NT2/D1 (cell line): ENCODE measurements at regions not wholly inside any gene's neighbourhood (a gene's known extent, or its start where the extent isn't known, plus 50 kb on each side); places are given as distances from the start of the nearest gene placed in this dataset.
A peak's percentile ranks its signal among the peaks of the same experiment; 100 is the strongest.

Experiments used
- DNase-seq: peaks from one replicate; pipeline ENCODE4 v3.0.0-alpha.2; 2011; ENCODE audit warnings: low read depth, low spot score
- H3K27me3 ChIP-seq: 2 replicates; pipeline ENCODE4 v1.6.0; 2011; ENCODE audit warnings: mild to moderate bottlenecking; ENCODE audit not compliant: insufficient read length, insufficient read depth
- H3K36me3 ChIP-seq: 2 replicates; pipeline ENCODE4 v1.6.1; 2011; ENCODE audit warnings: mild to moderate bottlenecking, low read length, mixed read lengths; ENCODE audit not compliant: insufficient read depth, insufficient read length
- H3K4me1 ChIP-seq: 2 replicates; pipeline ENCODE4 v1.5.1; 2011; ENCODE audit not compliant: insufficient read depth, insufficient read length
- H3K4me3 ChIP-seq: 2 replicates; pipeline ENCODE4 v1.5.1; 2011; ENCODE audit warnings: low read depth; ENCODE audit not compliant: insufficient read length
- H3K9ac ChIP-seq: 2 replicates; pipeline ENCODE4 v1.6.0; 2011; ENCODE audit warnings: low read depth; ENCODE audit not compliant: insufficient read length
- H3K9me3 ChIP-seq: 2 replicates; pipeline ENCODE4 v1.5.1; 2011; ENCODE audit warnings: mild to moderate bottlenecking, low read length; ENCODE audit not compliant: insufficient read depth
- SUZ12 ChIP-seq: IDR thresholded peaks from 2 replicates; pipeline ENCODE4 v1.6.1; 2011; ENCODE audit not compliant: insufficient read length, insufficient read depth; ENCODE audit errors: extremely low read depth
- YY1 ChIP-seq: IDR thresholded peaks from 2 replicates; pipeline ENCODE4 v1.6.1; 2011; ENCODE audit not compliant: insufficient read length, insufficient read depth
- ZNF274 ChIP-seq: IDR thresholded peaks from 2 replicates; pipeline ENCODE4 v1.6.1; 2011; ENCODE audit warnings: mild to moderate bottlenecking, low read depth, low read length

GRCh38 chr2:15737314-15738224 is 145.9 kb downstream of the DDX1 start:
- Histone ChIP-seq H3K4me1 (no peaks in the 10 kb centered on the region), H3K27me3 (no peaks in the 10 kb centered on the region), H3K9ac (no peak overlapping the region), H3K9me3 (peaks cover 11% of the 10 kb centered on the region), H3K36me3 (no peaks in the 10 kb centered on the region), H3K4me3 (no peak overlapping the region)
- TF ChIP-seq ZNF274 = no peak
- no peak for TF ChIP-seq SUZ12
- no peak for TF ChIP-seq YY1
- DNase-seq = no peak

GRCh38 chr2:15738225-15738546 is 146.5 kb downstream of the DDX1 start:
- DNase-seq = no peak
- TF ChIP-seq YY1 (no peak), ZNF274 (no peak), SUZ12 (no peak)
- H3K9me3 ChIP-seq = peaks cover 11% of the 10 kb centered on the region
- no peak overlapping the region for H3K4me3 ChIP-seq
- no peaks in the 10 kb centered on the region for H3K4me1 ChIP-seq
- no peaks in the 10 kb centered on the region for H3K27me3 ChIP-seq
- no peaks in the 10 kb centered on the region for H3K36me3 ChIP-seq
- no peak overlapping the region for H3K9ac ChIP-seq

- H3K27me3 ChIP-seq = no peaks in the 10 kb centered on the region
- H3K9ac ChIP-seq = no peak overlapping the region
- no peaks in the 10 kb centered on the region for H3K36me3 ChIP-seq
- no peak for DNase-seq
- TF ChIP-seq YY1 = no peak
- no peak for TF ChIP-seq ZNF274
- TF ChIP-seq SUZ12 = no peak
- peaks cover 11% of the 10 kb centered on the region for H3K9me3 ChIP-seq
- no peak overlapping the region for H3K4me3 ChIP-seq
- H3K4me1 ChIP-seq = no peaks in the 10 kb centered on the region
These were observed 147.3 kb downstream of the DDX1 start for GRCh38 chr2:15738943-15739342.

GRCh38 chr2:15744820-15745219 is 153.2 kb downstream of the DDX1 start:
- DNase-seq = no peak
- TF ChIP-seq YY1 = no peak
- TF ChIP-seq ZNF274 = no peak
- no peak for TF ChIP-seq SUZ12
- Histone ChIP-seq H3K4me3 (no peak overlapping the region), H3K9ac (no peak overlapping the region), H3K36me3 (no peaks in the 10 kb centered on the region), H3K9me3 (peaks cover 11% of the 10 kb centered on the region), H3K27me3 (no peaks in the 10 kb centered on the region), H3K4me1 (peaks cover 9% of the 10 kb centered on the region)

- no peak for DNase-seq
- H3K27me3 ChIP-seq = no peaks in the 10 kb centered on the region
- TF ChIP-seq ZNF274 (no peak), SUZ12 (no peak), YY1 (no peak)
- H3K9me3 ChIP-seq = peaks cover 11% of the 10 kb centered on the region
- H3K4me3 ChIP-seq = no peak overlapping the region
- no peaks in the 10 kb centered on the region for H3K36me3 ChIP-seq
- H3K9ac ChIP-seq = no peak overlapping the region
- H3K4me1 ChIP-seq = peaks cover 9% of the 10 kb centered on the region
These were observed 153.7 kb downstream of the DDX1 start for GRCh38 chr2:15745350-15745749.

- Histone ChIP-seq H3K36me3 (no peaks in the 10 kb centered on the region), H3K4me3 (no peak overlapping the region), H3K9me3 (peaks cover 11% of the 10 kb centered on the region), H3K4me1 (peaks cover 12% of the 10 kb centered on the region), H3K27me3 (no peaks in the 10 kb centered on the region), H3K9ac (no peak overlapping the region)
- TF ChIP-seq SUZ12 = no peak
- no peak for TF ChIP-seq ZNF274
- TF ChIP-seq YY1 = no peak
- DNase-seq = no peak
These were observed 154.4 kb downstream of the DDX1 start for GRCh38 chr2:15745907-15746702.

- TF ChIP-seq ZNF274 (no peak), YY1 (no peak), SUZ12 (no peak)
- DNase-seq = no peak
- peak overlapping the region; percentile 18 for H3K9ac ChIP-seq
- H3K27me3 ChIP-seq = no peaks in the 10 kb centered on the region
- no peaks in the 10 kb centered on the region for H3K36me3 ChIP-seq
- H3K9me3 ChIP-seq = peaks cover 2% of the 10 kb centered on the region; the same call in 1 of the 2 replicates
- H3K4me3 ChIP-seq = no peak overlapping the region
- peaks cover 12% of the 10 kb centered on the region for H3K4me1 ChIP-seq
These were observed 155.3 kb downstream of the DDX1 start for GRCh38 chr2:15746703-15747550.
